IMR-90 (cell line): ENCODE measurements at regions not wholly inside any gene's neighbourhood (a gene's known extent, or its start where the extent isn't known, plus 50 kb on each side); places are given as distances from the start of the nearest gene placed in this dataset.

Experiments used
- BHLHE40 ChIP-seq: fragments of 150-350 bp; IDR thresholded peaks from 2 replicates; pipeline ENCODE4 v1.6.1; 2016; ENCODE audit warnings: mild to moderate bottlenecking, low read depth, low read length
- CEBPB ChIP-seq: IDR thresholded peaks from 2 replicates; pipeline ENCODE4 v1.6.1; 2012; ENCODE audit warnings: low read depth, low read length, improper control_type of control experiment
- CHD1 ChIP-seq: IDR thresholded peaks from 2 replicates; pipeline ENCODE4 v1.6.1; 2012; ENCODE audit warnings: low read depth, low read length, improper control_type of control experiment
- FOS ChIP-seq: fragments of 150-350 bp; IDR thresholded peaks from 2 replicates; pipeline ENCODE4 v1.6.1; 2016; ENCODE audit warnings: low read depth, low read length
- MAFK ChIP-seq: IDR thresholded peaks from 2 replicates; pipeline ENCODE4 v1.6.1; 2012; ENCODE audit warnings: low read depth, low read length, improper control_type of control experiment
- MAZ ChIP-seq: IDR thresholded peaks from 2 replicates; pipeline ENCODE4 v1.6.1; 2012; ENCODE audit warnings: low read depth, mild to moderate bottlenecking, low read length, improper control_type of control experiment, moderate library complexity, borderline replicate concordance
- MXI1 ChIP-seq: IDR thresholded peaks from 2 replicates; pipeline ENCODE4 v1.6.1; 2012; ENCODE audit warnings: low read depth, mild to moderate bottlenecking, low read length, moderate library complexity, borderline replicate concordance
- POLR2A ChIP-seq: IDR thresholded peaks from 2 replicates; pipeline ENCODE4 v1.6.1; 2012; ENCODE audit warnings: mild to moderate bottlenecking, low read depth, low read length
- RAD21 ChIP-seq: IDR thresholded peaks from 2 replicates; pipeline ENCODE4 v1.6.1; 2012; ENCODE audit warnings: low read length, improper control_type of control experiment
- RCOR1 ChIP-seq: IDR thresholded peaks from 2 replicates; pipeline ENCODE4 v1.6.1; 2012; ENCODE audit warnings: mild to moderate bottlenecking, low read length, improper control_type of control experiment; ENCODE audit not compliant: insufficient replicate concordance
- RFX5 ChIP-seq: IDR thresholded peaks from 2 replicates; pipeline ENCODE4 v1.8.0; 2012; ENCODE audit warnings: low read depth, mild to moderate bottlenecking, low read length, moderate library complexity
- SMC3 ChIP-seq: fragments of 150-350 bp; IDR thresholded peaks from 2 replicates; pipeline ENCODE4 v1.6.1; 2016; ENCODE audit warnings: low read depth, mild to moderate bottlenecking, antibody characterized with exemption, low read length, moderate library complexity
- TF ChIP-seq, protein P1 (sequence below): conservative IDR thresholded peaks from 2 replicates; pipeline ENCODE4 v1.5.1; 2012; ENCODE audit warnings: mild to moderate bottlenecking, low read depth, low read length, improper control_type of control experiment
- TF ChIP-seq, protein P2 (sequence below): fragments of 150-350 bp; IDR thresholded peaks from 2 replicates; pipeline ENCODE4 v1.6.1; 2016; ENCODE audit warnings: low read depth, mild to moderate bottlenecking, low read length, moderate library complexity, borderline replicate concordance

DNA sequence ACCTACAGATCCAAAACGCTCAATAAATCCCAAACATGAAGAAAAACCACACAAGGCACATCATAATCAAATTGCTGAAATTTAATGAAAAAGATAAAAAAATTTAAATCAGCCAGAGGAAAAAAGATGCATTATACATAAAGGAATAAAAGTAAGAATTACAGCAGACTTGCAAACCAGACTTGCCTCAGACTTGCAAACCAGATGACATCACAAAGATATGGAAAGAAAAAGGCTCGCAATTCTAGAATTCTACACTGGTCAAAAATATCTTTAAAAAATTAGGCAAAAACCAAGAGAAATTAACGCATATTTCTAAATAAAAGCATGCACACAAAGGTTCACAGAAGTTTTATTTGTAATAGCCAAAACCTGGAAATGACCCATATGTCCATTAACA lies 188.0 kb upstream of the NAMPT start:
- TF ChIP-seq MXI1, result no peak
- TF ChIP-seq POLR2A, result no peak
- TF ChIP-seq, protein P1, sequence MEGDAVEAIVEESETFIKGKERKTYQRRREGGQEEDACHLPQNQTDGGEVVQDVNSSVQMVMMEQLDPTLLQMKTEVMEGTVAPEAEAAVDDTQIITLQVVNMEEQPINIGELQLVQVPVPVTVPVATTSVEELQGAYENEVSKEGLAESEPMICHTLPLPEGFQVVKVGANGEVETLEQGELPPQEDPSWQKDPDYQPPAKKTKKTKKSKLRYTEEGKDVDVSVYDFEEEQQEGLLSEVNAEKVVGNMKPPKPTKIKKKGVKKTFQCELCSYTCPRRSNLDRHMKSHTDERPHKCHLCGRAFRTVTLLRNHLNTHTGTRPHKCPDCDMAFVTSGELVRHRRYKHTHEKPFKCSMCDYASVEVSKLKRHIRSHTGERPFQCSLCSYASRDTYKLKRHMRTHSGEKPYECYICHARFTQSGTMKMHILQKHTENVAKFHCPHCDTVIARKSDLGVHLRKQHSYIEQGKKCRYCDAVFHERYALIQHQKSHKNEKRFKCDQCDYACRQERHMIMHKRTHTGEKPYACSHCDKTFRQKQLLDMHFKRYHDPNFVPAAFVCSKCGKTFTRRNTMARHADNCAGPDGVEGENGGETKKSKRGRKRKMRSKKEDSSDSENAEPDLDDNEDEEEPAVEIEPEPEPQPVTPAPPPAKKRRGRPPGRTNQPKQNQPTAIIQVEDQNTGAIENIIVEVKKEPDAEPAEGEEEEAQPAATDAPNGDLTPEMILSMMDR, result no peak
- no peak for TF ChIP-seq RAD21
- TF ChIP-seq RFX5, result no peak
- TF ChIP-seq, protein P2, sequence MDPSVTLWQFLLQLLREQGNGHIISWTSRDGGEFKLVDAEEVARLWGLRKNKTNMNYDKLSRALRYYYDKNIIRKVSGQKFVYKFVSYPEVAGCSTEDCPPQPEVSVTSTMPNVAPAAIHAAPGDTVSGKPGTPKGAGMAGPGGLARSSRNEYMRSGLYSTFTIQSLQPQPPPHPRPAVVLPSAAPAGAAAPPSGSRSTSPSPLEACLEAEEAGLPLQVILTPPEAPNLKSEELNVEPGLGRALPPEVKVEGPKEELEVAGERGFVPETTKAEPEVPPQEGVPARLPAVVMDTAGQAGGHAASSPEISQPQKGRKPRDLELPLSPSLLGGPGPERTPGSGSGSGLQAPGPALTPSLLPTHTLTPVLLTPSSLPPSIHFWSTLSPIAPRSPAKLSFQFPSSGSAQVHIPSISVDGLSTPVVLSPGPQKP, result no peak
- no peak for TF ChIP-seq BHLHE40
- no peak for TF ChIP-seq CHD1
- TF ChIP-seq CEBPB, result no peak
- no peak for TF ChIP-seq SMC3
- TF ChIP-seq MAFK, result no peak
- no peak for TF ChIP-seq MAZ
- no peak for TF ChIP-seq RCOR1
- no peak for TF ChIP-seq FOS
